Liver (tissue), 3 donors: ENCODE measurements at regions not wholly inside any gene's neighbourhood (a gene's known extent, or its start where the extent isn't known, plus 50 kb on each side); places are given as distances from the start of the nearest gene placed in this dataset.

Experiments used
- CTCF ChIP-seq: fragments of 150-350 bp; IDR thresholded peaks from 2 replicates; pipeline ENCODE4 v1.5.1; 2017; ENCODE audit warnings: improper control_type of control experiment, low read depth, low read length; ENCODE audit not compliant: missing input control
- EGR1 ChIP-seq, 2 donors: IDR thresholded peaks; 2 replicates each; pipeline ENCODE4 v1.6.1; 2016 to 2018; ENCODE audit warnings: antibody characterized with exemption in 2 of 2, low read depth in 2 of 2
- GABPA ChIP-seq, 2 donors: IDR thresholded peaks in 1 of 2; conservative IDR thresholded peaks in 1 of 2; 2 replicates each; pipeline ENCODE4 v1.6.1; 2016; ENCODE audit warnings: antibody characterized with exemption in 2 of 2, mild to moderate bottlenecking in 1 of 2, moderate library complexity in 1 of 2
- HNF4A ChIP-seq, 2 donors: conservative IDR thresholded peaks; 2 replicates each; pipeline ENCODE4 v1.6.1; 2016; ENCODE audit warnings: antibody characterized with exemption in 2 of 2, mild to moderate bottlenecking in 2 of 2
- MAX ChIP-seq: IDR thresholded peaks from 2 replicates; pipeline ENCODE4 v1.6.1; 2016; ENCODE audit warnings: antibody characterized with exemption
- RAD21 ChIP-seq, 2 donors: IDR thresholded peaks; 2 replicates each; pipeline ENCODE4 v1.6.1; 2016; ENCODE audit warnings: antibody characterized with exemption in 2 of 2, mild to moderate bottlenecking in 2 of 2
- RXRA ChIP-seq, 2 donors: IDR thresholded peaks; 2 replicates each; pipeline ENCODE4 v1.6.1; 2017 to 2018; ENCODE audit warnings: antibody characterized with exemption in 2 of 2, mild to moderate bottlenecking in 1 of 2
- SP1 ChIP-seq: IDR thresholded peaks from 2 replicates; pipeline ENCODE4 v1.6.1; 2018; ENCODE audit warnings: antibody characterized with exemption, mild to moderate bottlenecking
- TAF1 ChIP-seq: conservative IDR thresholded peaks from 2 replicates; pipeline ENCODE4 v1.6.1; 2016; ENCODE audit warnings: antibody characterized with exemption, mild to moderate bottlenecking
- YY1 ChIP-seq: IDR thresholded peaks from 2 replicates; pipeline ENCODE4 v1.6.1; 2016; ENCODE audit warnings: antibody characterized with exemption, mild to moderate bottlenecking
- TF ChIP-seq, protein P1 (sequence below): IDR thresholded peaks from 2 replicates; pipeline ENCODE4 v1.6.1; 2016; ENCODE audit warnings: antibody characterized with exemption
- TF ChIP-seq, protein P2 (sequence below): IDR thresholded peaks from 2 replicates; pipeline ENCODE4 v1.6.1; 2016; ENCODE audit warnings: antibody characterized with exemption, mild to moderate bottlenecking
- TF ChIP-seq, protein P3 (sequence below): IDR thresholded peaks from 2 replicates; pipeline ENCODE4 v1.6.1; 2016; ENCODE audit warnings: antibody characterized with exemption
- donor health status: healthy.
- donor health status: healthy.

DNA sequence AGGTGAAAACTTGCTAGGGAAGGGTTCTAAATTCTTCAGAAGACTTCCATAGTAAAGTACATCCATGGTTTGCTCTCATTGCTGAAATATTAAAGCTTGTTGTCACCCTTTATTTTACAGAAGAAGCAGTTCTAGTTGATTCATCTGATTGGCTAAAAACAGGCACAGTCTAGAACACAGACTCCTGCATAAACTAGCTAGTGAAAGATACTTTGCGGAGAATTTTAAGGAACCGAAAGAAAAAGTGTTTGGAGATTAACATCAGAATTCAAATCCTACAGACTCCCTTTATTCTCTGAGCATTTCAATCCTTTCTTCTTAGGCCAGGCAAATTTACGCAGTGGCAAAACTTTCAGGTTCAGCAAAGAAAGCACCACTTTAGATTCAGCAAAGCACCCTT, 1076.5 kb upstream of the ZEB2 start:
- TF ChIP-seq CTCF (no peak), TAF1 (no peak), YY1 (no peak), HNF4A (conservative IDR thresholded peaks at IDR 0.05) (no peak), MAX (no peak), RAD21 (IDR thresholded peaks at IDR 0.05) (no peak), RXRA (IDR thresholded peaks at IDR 0.05) (no peak), GABPA (IDR thresholded peaks at IDR 0.05 in 1 of 2, conservative IDR thresholded peaks at IDR 0.05 in 1 of 2) (no peak), SP1 (no peak), EGR1 (IDR thresholded peaks at IDR 0.05; ENCODE audit: low read depth in 2 of 2) (no peak)
- TF ChIP-seq, protein P1, sequence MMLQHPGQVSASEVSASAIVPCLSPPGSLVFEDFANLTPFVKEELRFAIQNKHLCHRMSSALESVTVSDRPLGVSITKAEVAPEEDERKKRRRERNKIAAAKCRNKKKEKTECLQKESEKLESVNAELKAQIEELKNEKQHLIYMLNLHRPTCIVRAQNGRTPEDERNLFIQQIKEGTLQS: no peak
- TF ChIP-seq, protein P2, sequence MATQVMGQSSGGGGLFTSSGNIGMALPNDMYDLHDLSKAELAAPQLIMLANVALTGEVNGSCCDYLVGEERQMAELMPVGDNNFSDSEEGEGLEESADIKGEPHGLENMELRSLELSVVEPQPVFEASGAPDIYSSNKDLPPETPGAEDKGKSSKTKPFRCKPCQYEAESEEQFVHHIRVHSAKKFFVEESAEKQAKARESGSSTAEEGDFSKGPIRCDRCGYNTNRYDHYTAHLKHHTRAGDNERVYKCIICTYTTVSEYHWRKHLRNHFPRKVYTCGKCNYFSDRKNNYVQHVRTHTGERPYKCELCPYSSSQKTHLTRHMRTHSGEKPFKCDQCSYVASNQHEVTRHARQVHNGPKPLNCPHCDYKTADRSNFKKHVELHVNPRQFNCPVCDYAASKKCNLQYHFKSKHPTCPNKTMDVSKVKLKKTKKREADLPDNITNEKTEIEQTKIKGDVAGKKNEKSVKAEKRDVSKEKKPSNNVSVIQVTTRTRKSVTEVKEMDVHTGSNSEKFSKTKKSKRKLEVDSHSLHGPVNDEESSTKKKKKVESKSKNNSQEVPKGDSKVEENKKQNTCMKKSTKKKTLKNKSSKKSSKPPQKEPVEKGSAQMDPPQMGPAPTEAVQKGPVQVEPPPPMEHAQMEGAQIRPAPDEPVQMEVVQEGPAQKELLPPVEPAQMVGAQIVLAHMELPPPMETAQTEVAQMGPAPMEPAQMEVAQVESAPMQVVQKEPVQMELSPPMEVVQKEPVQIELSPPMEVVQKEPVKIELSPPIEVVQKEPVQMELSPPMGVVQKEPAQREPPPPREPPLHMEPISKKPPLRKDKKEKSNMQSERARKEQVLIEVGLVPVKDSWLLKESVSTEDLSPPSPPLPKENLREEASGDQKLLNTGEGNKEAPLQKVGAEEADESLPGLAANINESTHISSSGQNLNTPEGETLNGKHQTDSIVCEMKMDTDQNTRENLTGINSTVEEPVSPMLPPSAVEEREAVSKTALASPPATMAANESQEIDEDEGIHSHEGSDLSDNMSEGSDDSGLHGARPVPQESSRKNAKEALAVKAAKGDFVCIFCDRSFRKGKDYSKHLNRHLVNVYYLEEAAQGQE: no peak
- TF ChIP-seq, protein P3, sequence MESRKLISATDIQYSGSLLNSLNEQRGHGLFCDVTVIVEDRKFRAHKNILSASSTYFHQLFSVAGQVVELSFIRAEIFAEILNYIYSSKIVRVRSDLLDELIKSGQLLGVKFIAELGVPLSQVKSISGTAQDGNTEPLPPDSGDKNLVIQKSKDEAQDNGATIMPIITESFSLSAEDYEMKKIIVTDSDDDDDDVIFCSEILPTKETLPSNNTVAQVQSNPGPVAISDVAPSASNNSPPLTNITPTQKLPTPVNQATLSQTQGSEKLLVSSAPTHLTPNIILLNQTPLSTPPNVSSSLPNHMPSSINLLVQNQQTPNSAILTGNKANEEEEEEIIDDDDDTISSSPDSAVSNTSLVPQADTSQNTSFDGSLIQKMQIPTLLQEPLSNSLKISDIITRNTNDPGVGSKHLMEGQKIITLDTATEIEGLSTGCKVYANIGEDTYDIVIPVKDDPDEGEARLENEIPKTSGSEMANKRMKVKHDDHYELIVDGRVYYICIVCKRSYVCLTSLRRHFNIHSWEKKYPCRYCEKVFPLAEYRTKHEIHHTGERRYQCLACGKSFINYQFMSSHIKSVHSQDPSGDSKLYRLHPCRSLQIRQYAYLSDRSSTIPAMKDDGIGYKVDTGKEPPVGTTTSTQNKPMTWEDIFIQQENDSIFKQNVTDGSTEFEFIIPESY: no peak
